GM23248 (cell line): ENCODE measurements at regions not wholly inside any gene's neighbourhood (a gene's known extent, or its start where the extent isn't known, plus 50 kb on each side); places are given as distances from the start of the nearest gene placed in this dataset.

Experiments used
- EZH2 ChIP-seq: fragments of 200-600 bp; sonication (generic); IDR thresholded peaks from 2 replicates; pipeline ENCODE4 v1.6.1; 2018; ENCODE audit warnings: antibody characterized with exemption, mild to moderate bottlenecking; ENCODE audit not compliant: insufficient read depth, poor library complexity, severe bottlenecking
- EZH2phosphoT487 ChIP-seq: fragments of 200-600 bp; sonication (generic); IDR thresholded peaks from 2 replicates; pipeline ENCODE4 v1.6.1; 2018; ENCODE audit warnings: antibody characterized with exemption, moderate library complexity, mild to moderate bottlenecking, low read depth; ENCODE audit not compliant: insufficient read depth

GRCh38 chr12:19689226-19689625 lies 249.9 kb downstream of the AEBP2 start:
- TF ChIP-seq EZH2 = no peak
- TF ChIP-seq EZH2phosphoT487 = no peak
